Esophagus (tissue), 2 donors: ENCODE measurements at regions not wholly inside any gene's neighbourhood (a gene's known extent, or its start where the extent isn't known, plus 50 kb on each side); places are given as distances from the start of the nearest gene placed in this dataset.

Experiments
- H3K27ac ChIP-seq, 2 donors: one replicate each; pipeline ENCODE4 v1.5.1; 2013; ENCODE audit warnings: low read depth in 2 of 2, mild to moderate bottlenecking in 2 of 2, inconsistent platforms in 1 of 2, low read length in 1 of 2, moderate library complexity in 1 of 2
- H3K27me3 ChIP-seq, 2 donors: one replicate each; pipeline ENCODE4 v1.6.1; 2013; ENCODE audit warnings: low read length in 2 of 2, control low read depth in 1 of 2, mild to moderate bottlenecking in 1 of 2; ENCODE audit not compliant: insufficient read depth in 2 of 2, control insufficient read depth in 1 of 2
- H3K36me3 ChIP-seq, 2 donors: one replicate each; pipeline ENCODE4 v1.6.1; 2013; ENCODE audit warnings: low read length in 1 of 2; ENCODE audit not compliant: control insufficient read depth in 2 of 2, insufficient read depth in 2 of 2
- H3K4me1 ChIP-seq, 2 donors: one replicate each; pipeline ENCODE4 v1.6.1; 2013; ENCODE audit warnings: low read length in 1 of 2; ENCODE audit not compliant: control insufficient read depth in 2 of 2, insufficient read depth in 2 of 2
- H3K4me3 ChIP-seq, 2 donors: one replicate each; pipeline ENCODE4 v1.5.1; 2013; ENCODE audit warnings: low read length in 2 of 2, mild to moderate bottlenecking in 2 of 2, low read depth in 1 of 2, moderate library complexity in 1 of 2
- H3K9me3 ChIP-seq, 2 donors: one replicate each; pipeline ENCODE4 v1.6.1; 2013; ENCODE audit warnings: mild to moderate bottlenecking in 2 of 2, low read depth in 1 of 2, low read length in 1 of 2, moderate library complexity in 1 of 2; ENCODE audit not compliant: control insufficient read depth in 2 of 2, insufficient read depth in 1 of 2
- WGBS, 2 donors: extraction: QIAGEN DNeasy Blood & Tissue Kit; methylation state at CpG; one replicate each; pipeline ENCODE4 v1.1.7; 2013; 5-methylcytosine and 5-hydroxymethylcytosine counted together
- donor health status: healthy with polysubstance abuse.
- donor health status: Bipolar disorder and iron deficiency.

GRCh38 chr9:31236344-31236743 lies 1148.1 kb upstream of the ACO1 start:
- H3K9me3 ChIP-seq = no peaks in the 10 kb centered on the region
- H3K27ac ChIP-seq = no peak overlapping the region
- H3K4me3 ChIP-seq = no peak overlapping the region
- 15 to 18% methylated on average over 2 of the region's 2 CpGs for WGBS, 2 donors
- no peaks in the 10 kb centered on the region for H3K27me3 ChIP-seq
- no peaks in the 10 kb centered on the region for H3K4me1 ChIP-seq
- no peaks in the 10 kb centered on the region for H3K36me3 ChIP-seq

GRCh38 chr9:31243386-31243785 lies 1141.1 kb upstream of the ACO1 start:
- WGBS, 2 donors = 41 to 50% methylated on average over 1 of the region's 1 CpG
- H3K4me1 ChIP-seq = no peaks in the 10 kb centered on the region
- H3K36me3 ChIP-seq = no peaks in the 10 kb centered on the region
- no peaks in the 10 kb centered on the region for H3K9me3 ChIP-seq
- H3K27ac ChIP-seq = no peak overlapping the region
- H3K27me3 ChIP-seq = no peaks in the 10 kb centered on the region
- H3K4me3 ChIP-seq = no peak overlapping the region

GRCh38 chr9:31248156-31248555 lies 1136.3 kb upstream of the ACO1 start:
- H3K27ac ChIP-seq = no peak overlapping the region
- WGBS, 2 donors = 62 to 67% methylated on average over 1 of the region's 1 CpG
- no peaks in the 10 kb centered on the region for H3K27me3 ChIP-seq
- no peaks in the 10 kb centered on the region for H3K4me1 ChIP-seq
- H3K4me3 ChIP-seq = no peak overlapping the region
- no peaks in the 10 kb centered on the region for H3K9me3 ChIP-seq
- H3K36me3 ChIP-seq = no peaks in the 10 kb centered on the region

GRCh38 chr9:31251386-31251785 lies 1133.1 kb upstream of the ACO1 start:
- no peaks in the 10 kb centered on the region for H3K4me1 ChIP-seq
- no peak overlapping the region for H3K4me3 ChIP-seq
- H3K27ac ChIP-seq = no peak overlapping the region
- peaks cover 6 to 11% of the 10 kb centered on the region in 2 donors for H3K9me3 ChIP-seq
- WGBS, 2 donors = 88 to 90% methylated on average over 2 of the region's 2 CpGs
- H3K36me3 ChIP-seq = no peaks in the 10 kb centered on the region
- H3K27me3 ChIP-seq = no peaks in the 10 kb centered on the region

- no peaks in the 10 kb centered on the region for H3K27me3 ChIP-seq
- H3K9me3 ChIP-seq = peaks cover 6 to 11% of the 10 kb centered on the region in 2 donors
- H3K36me3 ChIP-seq = no peaks in the 10 kb centered on the region
- no peaks in the 10 kb centered on the region for H3K4me1 ChIP-seq
- H3K4me3 ChIP-seq = no peak overlapping the region
- 95 to 97% methylated on average over 73 of the region's 73 CpGs for WGBS, 2 donors
- no peak overlapping the region for H3K27ac ChIP-seq
These were observed 1130.4 kb upstream of the ACO1 start for GRCh38 chr9:31253800-31254762.

- 83 to 85% methylated on average over 11 of the region's 11 CpGs for WGBS, 2 donors
- Histone ChIP-seq H3K27ac (no peak overlapping the region), H3K4me3 (no peak overlapping the region), H3K36me3 (no peaks in the 10 kb centered on the region), H3K27me3 (no peaks in the 10 kb centered on the region), H3K9me3 (peaks cover 6 to 11% of the 10 kb centered on the region in 2 donors), H3K4me1 (no peaks in the 10 kb centered on the region)
These were observed 1129.2 kb upstream of the ACO1 start for GRCh38 chr9:31255211-31255610.

GRCh38 chr9:31259824-31260223 lies 1124.6 kb upstream of the ACO1 start:
- H3K4me3 ChIP-seq = no peak overlapping the region
- WGBS, 2 donors = 24 to 27% methylated on average over 2 of the region's 2 CpGs

GRCh38 chr9:31272456-31273295 lies 1111.8 kb upstream of the ACO1 start:
- Histone ChIP-seq H3K4me1 (no peaks in the 10 kb centered on the region), H3K27me3 (no peaks in the 10 kb centered on the region), H3K9me3 (no peaks in the 10 kb centered on the region), H3K36me3 (no peaks in the 10 kb centered on the region), H3K27ac (no peak overlapping the region), H3K4me3 (no peak overlapping the region)
- WGBS, 2 donors = 63 to 64% methylated on average over 4 of the region's 4 CpGs

More at GRCh38 chr9:31259824-31260223, 1124.6 kb upstream of the ACO1 start:
- Histone ChIP-seq H3K27me3 (no peaks in the 10 kb centered on the region), H3K27ac (no peak overlapping the region), H3K36me3 (no peaks in the 10 kb centered on the region), H3K4me1 (no peaks in the 10 kb centered on the region), H3K9me3 (no peaks in the 10 kb centered on the region)

GRCh38 chr9:31275419-31275818 lies 1109.0 kb upstream of the ACO1 start:
- Histone ChIP-seq H3K9me3 (no peaks in the 10 kb centered on the region), H3K27me3 (no peaks in the 10 kb centered on the region), H3K36me3 (no peaks in the 10 kb centered on the region), H3K4me1 (no peaks in the 10 kb centered on the region), H3K4me3 (no peak overlapping the region), H3K27ac (no peak overlapping the region)
- WGBS, 2 donors = 30 to 39% methylated on average over 1 of the region's 1 CpG
